ENCODE measurements at regions not wholly inside any gene's neighbourhood (a gene's known extent, or its start where the extent isn't known, plus 50 kb on each side); places are given as distances from the start of the nearest gene placed in this dataset.
A peak's percentile ranks its signal among the peaks of the same experiment; 100 is the strongest.

- peak overlapping the region; percentile 36; the same call in 1 of the 2 replicates for H2AFZ ChIP-seq
These were observed 207.7 kb upstream of the GJB5 start for GRCh38 chr1:34547046-34547674.

GRCh38 chr1:34549199-34549598, 205.6 kb upstream of the GJB5 start:
- ATAC-seq: peak; percentile 80

More at GRCh38 chr1:34547046-34547674, 207.7 kb upstream of the GJB5 start:
- no peaks in the 10 kb centered on the region for H3K4me1 ChIP-seq (ENCODE audit: insufficient read depth)
- TF ChIP-seq, protein P1, sequence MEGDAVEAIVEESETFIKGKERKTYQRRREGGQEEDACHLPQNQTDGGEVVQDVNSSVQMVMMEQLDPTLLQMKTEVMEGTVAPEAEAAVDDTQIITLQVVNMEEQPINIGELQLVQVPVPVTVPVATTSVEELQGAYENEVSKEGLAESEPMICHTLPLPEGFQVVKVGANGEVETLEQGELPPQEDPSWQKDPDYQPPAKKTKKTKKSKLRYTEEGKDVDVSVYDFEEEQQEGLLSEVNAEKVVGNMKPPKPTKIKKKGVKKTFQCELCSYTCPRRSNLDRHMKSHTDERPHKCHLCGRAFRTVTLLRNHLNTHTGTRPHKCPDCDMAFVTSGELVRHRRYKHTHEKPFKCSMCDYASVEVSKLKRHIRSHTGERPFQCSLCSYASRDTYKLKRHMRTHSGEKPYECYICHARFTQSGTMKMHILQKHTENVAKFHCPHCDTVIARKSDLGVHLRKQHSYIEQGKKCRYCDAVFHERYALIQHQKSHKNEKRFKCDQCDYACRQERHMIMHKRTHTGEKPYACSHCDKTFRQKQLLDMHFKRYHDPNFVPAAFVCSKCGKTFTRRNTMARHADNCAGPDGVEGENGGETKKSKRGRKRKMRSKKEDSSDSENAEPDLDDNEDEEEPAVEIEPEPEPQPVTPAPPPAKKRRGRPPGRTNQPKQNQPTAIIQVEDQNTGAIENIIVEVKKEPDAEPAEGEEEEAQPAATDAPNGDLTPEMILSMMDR (conservative IDR thresholded peaks at IDR 0.05; ENCODE audit: low read depth in 2 of 2): peak; percentile 65 to 68
- TF ChIP-seq EZH2 (IDR thresholded peaks at IDR 0.05; ENCODE audit: low read depth, unreplicated experiment) (no peak), STAT1 (IDR thresholded peaks at IDR 0.05; ENCODE audit: unreplicated experiment) (no peak)
- DNase-seq (ENCODE audit: low spot score) (peak; percentile 86), ATAC-seq (peak; percentile 98)
- H3K4me2 ChIP-seq: no peak overlapping the region
- no peaks in the 10 kb centered on the region for H3K36me3 ChIP-seq (ENCODE audit: insufficient read depth)
- H3K9me2 ChIP-seq (ENCODE audit: insufficient read depth): peaks cover 6% of the 10 kb centered on the region; the same call in 1 of the 2 replicates
- no peaks in the 10 kb centered on the region for H3K27me3 ChIP-seq (ENCODE audit: insufficient read depth)
- Mint-ChIP-seq H3K4me3 (no peak overlapping the region), H3K27me3 (ENCODE audit: insufficient read depth, low read depth, poor library complexity) (no peaks in the 10 kb centered on the region), H3K36me3 (ENCODE audit: low read depth) (no peaks in the 10 kb centered on the region), H3K4me1 (peaks cover 5% of the 10 kb centered on the region), H3K9me3 (no peaks in the 10 kb centered on the region; the same call in 2 of the 3 replicates), H3K27ac (no peak overlapping the region)
- no peaks in the 10 kb centered on the region for H3K79me2 ChIP-seq (replicated peaks; ENCODE audit: insufficient read depth)
- no peaks in the 10 kb centered on the region for H4K20me1 ChIP-seq (replicated peaks; ENCODE audit: insufficient read depth)
- no peaks in the 10 kb centered on the region for H3F3A ChIP-seq (replicated peaks; ENCODE audit: low read depth)
- H3K27ac ChIP-seq (ENCODE audit: low read depth): no peak overlapping the region
- H3K4me3 ChIP-seq: no peak overlapping the region

More at GRCh38 chr1:34549199-34549598, 205.6 kb upstream of the GJB5 start:
- Histone ChIP-seq H3K4me2 (no peak overlapping the region), H3K4me1 (ENCODE audit: insufficient read depth) (no peaks in the 10 kb centered on the region), H3F3A (replicated peaks; ENCODE audit: low read depth) (no peaks in the 10 kb centered on the region), H3K27ac (ENCODE audit: low read depth) (no peak overlapping the region), H3K4me3 (no peak overlapping the region), H3K36me3 (ENCODE audit: insufficient read depth) (no peaks in the 10 kb centered on the region), H2AFZ (no peak overlapping the region), H3K9me2 (ENCODE audit: insufficient read depth) (0 out of 2 replicates have a peak, but pooled peaks cover 6% of the 10 kb centered on the region), H3K27me3 (ENCODE audit: insufficient read depth) (no peaks in the 10 kb centered on the region), H4K20me1 (replicated peaks; ENCODE audit: insufficient read depth) (no peaks in the 10 kb centered on the region), H3K79me2 (replicated peaks; ENCODE audit: insufficient read depth) (no peaks in the 10 kb centered on the region)
- H3K9me3 Mint-ChIP-seq: no peaks in the 10 kb centered on the region; the same call in 2 of the 3 replicates
- TF ChIP-seq ZNF331 (CRISPR knock-in tag; IDR thresholded peaks at IDR 0.05; ENCODE audit: low read depth): no peak
- TF ChIP-seq, protein P1 (conservative IDR thresholded peaks at IDR 0.05; ENCODE audit: low read depth in 2 of 2): peak; percentile 61 to 72
- DNase-seq (ENCODE audit: low spot score): peak; percentile 80
- peaks cover 5% of the 10 kb centered on the region for H3K4me1 Mint-ChIP-seq
- H3K27ac Mint-ChIP-seq: no peak overlapping the region
- H3K27me3 Mint-ChIP-seq (ENCODE audit: insufficient read depth, low read depth, poor library complexity): no peaks in the 10 kb centered on the region
- H3K4me3 Mint-ChIP-seq: no peak overlapping the region
- no peaks in the 10 kb centered on the region for H3K36me3 Mint-ChIP-seq (ENCODE audit: low read depth)

Data from GM23338 (cell line).